ENCODE measurements at regions not wholly inside any gene's neighbourhood (a gene's known extent, or its start where the extent isn't known, plus 50 kb on each side); places are given as distances from the start of the nearest gene placed in this dataset.

DNA sequence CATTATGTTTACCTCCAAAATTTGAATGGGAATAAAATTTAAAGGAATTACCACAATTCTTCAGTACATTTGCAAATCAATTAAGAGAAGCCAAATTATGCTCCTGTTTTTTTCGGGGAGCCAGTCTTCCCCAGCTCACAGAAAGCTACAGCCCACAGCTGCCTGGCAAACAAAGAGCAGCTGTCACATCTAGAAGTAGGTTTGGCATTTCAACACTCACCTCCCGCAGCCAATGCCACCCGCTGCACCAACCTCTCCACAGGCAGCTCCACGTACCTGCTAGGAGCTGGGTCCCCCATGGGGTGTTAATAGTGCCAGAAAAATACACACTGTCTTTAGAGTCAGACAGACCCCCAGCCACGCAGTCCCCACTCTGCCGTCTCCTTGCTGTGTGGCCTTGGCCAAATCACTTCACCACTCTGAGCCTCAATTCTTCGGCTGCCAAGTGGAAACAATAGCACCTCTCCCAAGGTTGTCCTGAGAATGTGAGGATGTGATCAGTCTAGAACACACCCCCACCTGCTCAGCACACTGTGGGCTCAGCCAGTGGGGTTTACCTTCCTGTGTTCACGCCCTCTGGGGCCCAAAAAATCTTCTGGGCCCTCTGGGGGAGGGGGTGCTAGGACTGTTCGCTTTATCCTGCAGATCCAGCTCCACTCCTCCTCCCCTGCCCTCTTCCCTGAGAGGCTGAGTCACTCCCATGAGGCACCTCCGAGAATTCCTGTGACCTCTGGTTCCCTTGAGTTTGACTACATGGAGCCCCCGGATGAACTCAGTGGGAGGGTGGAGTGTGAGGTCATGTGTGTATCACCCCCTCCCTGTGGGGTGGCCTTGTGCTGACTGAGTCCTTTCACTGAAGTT, 204.3 kb upstream of the GRIK3 start:
- Histone ChIP-seq H3K36me3 (no peaks in the 10 kb centered on the region), H3K27me3 (ENCODE audit: low read depth) (peaks cover 94% of the 10 kb centered on the region), H3K4me3 (no peak overlapping the region), H3K27ac (replicated peaks) (no peak overlapping the region), H3K9me3 (replicated peaks) (no peaks in the 10 kb centered on the region), H3K4me1 (no peaks in the 10 kb centered on the region)
- DNase-seq, result no peak
- intact Hi-C loops (cut with micrococcal nuclease), result no loop called here
- TF ChIP-seq, protein P1, sequence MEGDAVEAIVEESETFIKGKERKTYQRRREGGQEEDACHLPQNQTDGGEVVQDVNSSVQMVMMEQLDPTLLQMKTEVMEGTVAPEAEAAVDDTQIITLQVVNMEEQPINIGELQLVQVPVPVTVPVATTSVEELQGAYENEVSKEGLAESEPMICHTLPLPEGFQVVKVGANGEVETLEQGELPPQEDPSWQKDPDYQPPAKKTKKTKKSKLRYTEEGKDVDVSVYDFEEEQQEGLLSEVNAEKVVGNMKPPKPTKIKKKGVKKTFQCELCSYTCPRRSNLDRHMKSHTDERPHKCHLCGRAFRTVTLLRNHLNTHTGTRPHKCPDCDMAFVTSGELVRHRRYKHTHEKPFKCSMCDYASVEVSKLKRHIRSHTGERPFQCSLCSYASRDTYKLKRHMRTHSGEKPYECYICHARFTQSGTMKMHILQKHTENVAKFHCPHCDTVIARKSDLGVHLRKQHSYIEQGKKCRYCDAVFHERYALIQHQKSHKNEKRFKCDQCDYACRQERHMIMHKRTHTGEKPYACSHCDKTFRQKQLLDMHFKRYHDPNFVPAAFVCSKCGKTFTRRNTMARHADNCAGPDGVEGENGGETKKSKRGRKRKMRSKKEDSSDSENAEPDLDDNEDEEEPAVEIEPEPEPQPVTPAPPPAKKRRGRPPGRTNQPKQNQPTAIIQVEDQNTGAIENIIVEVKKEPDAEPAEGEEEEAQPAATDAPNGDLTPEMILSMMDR (IDR thresholded peaks at IDR 0.05; ENCODE audit: borderline replicate concordance), result no peak

- intact Hi-C loops (cut with micrococcal nuclease), result no loop called here
- H3K36me3 ChIP-seq, result no peaks in the 10 kb centered on the region
- TF ChIP-seq, protein P1 (IDR thresholded peaks at IDR 0.05; ENCODE audit: borderline replicate concordance), result no peak
Observed at GRCh38 chr1:37239225-37239740, 205.0 kb upstream of the GRIK3 start.

GRCh38 chr1:37240897-37241296, 206.6 kb upstream of the GRIK3 start:
- Histone ChIP-seq H3K4me1 (no peaks in the 10 kb centered on the region), H3K9me3 (replicated peaks) (no peaks in the 10 kb centered on the region), H3K27ac (replicated peaks) (no peak overlapping the region), H3K36me3 (no peaks in the 10 kb centered on the region), H3K27me3 (ENCODE audit: low read depth) (peaks cover 71% of the 10 kb centered on the region), H3K4me3 (no peak overlapping the region)
- intact Hi-C loops (cut with micrococcal nuclease), result no loop called here
- no peak for DNase-seq
- TF ChIP-seq, protein P1 (IDR thresholded peaks at IDR 0.05; ENCODE audit: borderline replicate concordance), result no peak

More at GRCh38 chr1:37239225-37239740, 205.0 kb upstream of the GRIK3 start:
- Histone ChIP-seq H3K27ac (replicated peaks) (no peak overlapping the region), H3K27me3 (ENCODE audit: low read depth) (peaks cover 87% of the 10 kb centered on the region), H3K9me3 (replicated peaks) (no peaks in the 10 kb centered on the region), H3K4me3 (no peak overlapping the region), H3K4me1 (no peaks in the 10 kb centered on the region)
- DNase-seq, result no peak

DNA sequence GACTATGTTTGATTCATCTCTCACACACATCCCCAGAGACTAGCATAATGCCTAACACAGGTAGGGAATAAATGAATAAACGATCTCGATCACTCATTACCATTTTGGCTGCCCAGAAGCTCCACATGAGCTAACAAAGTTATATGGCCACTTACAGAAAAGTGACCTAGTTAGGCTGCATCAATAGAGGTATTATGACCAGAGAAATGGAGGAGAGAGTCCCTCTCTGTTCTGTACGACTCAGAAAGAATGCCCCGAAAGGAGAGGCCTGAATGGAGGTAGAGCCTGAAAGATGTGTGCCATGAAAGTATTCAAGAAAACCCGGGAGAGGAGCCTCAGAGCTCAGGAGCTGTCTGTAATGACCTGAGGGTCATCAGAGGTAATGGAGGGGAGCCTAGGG, 208.2 kb upstream of the GRIK3 start:
- no peak for DNase-seq
- H3K4me1 ChIP-seq, result no peaks in the 10 kb centered on the region
- H3K27ac ChIP-seq (replicated peaks), result no peak overlapping the region
- peaks cover 66% of the 10 kb centered on the region for H3K27me3 ChIP-seq (ENCODE audit: low read depth)
- no peaks in the 10 kb centered on the region for H3K36me3 ChIP-seq
- TF ChIP-seq, protein P1 (IDR thresholded peaks at IDR 0.05; ENCODE audit: borderline replicate concordance), result no peak
- H3K9me3 ChIP-seq (replicated peaks), result no peaks in the 10 kb centered on the region
- H3K4me3 ChIP-seq, result no peak overlapping the region
- intact Hi-C loops (cut with micrococcal nuclease), result no loop called here

- Histone ChIP-seq H3K36me3 (no peaks in the 10 kb centered on the region), H3K9me3 (replicated peaks) (no peaks in the 10 kb centered on the region), H3K4me3 (no peak overlapping the region), H3K27ac (replicated peaks) (no peak overlapping the region), H3K27me3 (ENCODE audit: low read depth) (peaks cover 67% of the 10 kb centered on the region), H3K4me1 (no peaks in the 10 kb centered on the region)
- DNase-seq, result no peak
- intact Hi-C loops (cut with micrococcal nuclease), result no loop called here
- TF ChIP-seq, protein P1 (IDR thresholded peaks at IDR 0.05; ENCODE audit: borderline replicate concordance), result no peak
Observed at GRCh38 chr1:37243368-37244082, 209.2 kb upstream of the GRIK3 start.
